Fibroblast of mammary gland (primary cell): ENCODE measurements at regions not wholly inside any gene's neighbourhood (a gene's known extent, or its start where the extent isn't known, plus 50 kb on each side); places are given as distances from the start of the nearest gene placed in this dataset.
A peak's percentile ranks its signal among the peaks of the same experiment; 100 is the strongest.

Experiments used
- DNase-seq: peaks from one replicate; pipeline ENCODE4 v3.0.0-alpha.2; 2010; ENCODE audit warnings: low read depth
- H3K4me3 ChIP-seq: 2 replicates; pipeline ENCODE4 v1.5.1; 2011; ENCODE audit warnings: low read depth, mild to moderate bottlenecking, low read length, moderate library complexity; ENCODE audit not compliant: control insufficient read depth
- TF ChIP-seq, protein P1 (sequence below): conservative IDR thresholded peaks from 2 replicates; pipeline ENCODE4 v1.5.1; 2011; ENCODE audit warnings: low read depth, low read length, inconsistent platforms; ENCODE audit not compliant: control insufficient read depth, insufficient read depth

DNA sequence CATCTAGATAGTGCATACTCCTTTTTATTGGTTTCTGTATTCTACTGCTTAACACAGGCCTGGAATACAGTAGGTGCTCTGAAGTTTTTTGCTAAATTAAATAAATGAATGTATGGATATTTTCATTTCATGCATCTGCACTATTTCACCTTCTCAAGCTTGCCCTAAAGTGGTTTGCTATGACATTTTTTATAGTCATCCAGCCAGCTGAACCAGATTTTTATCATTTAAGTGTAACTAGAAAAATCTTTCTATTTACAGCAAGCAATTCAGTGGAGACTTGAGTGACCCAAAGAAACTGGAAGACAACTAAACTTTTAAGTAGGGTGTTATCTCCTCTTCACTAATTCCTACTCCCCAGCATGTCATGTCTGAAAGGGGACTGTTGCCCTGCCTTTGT lies 354.9 kb downstream of the OSR1 start:
- H3K4me3 ChIP-seq, result no peak overlapping the region
- DNase-seq, result no peak
- TF ChIP-seq, protein P1, sequence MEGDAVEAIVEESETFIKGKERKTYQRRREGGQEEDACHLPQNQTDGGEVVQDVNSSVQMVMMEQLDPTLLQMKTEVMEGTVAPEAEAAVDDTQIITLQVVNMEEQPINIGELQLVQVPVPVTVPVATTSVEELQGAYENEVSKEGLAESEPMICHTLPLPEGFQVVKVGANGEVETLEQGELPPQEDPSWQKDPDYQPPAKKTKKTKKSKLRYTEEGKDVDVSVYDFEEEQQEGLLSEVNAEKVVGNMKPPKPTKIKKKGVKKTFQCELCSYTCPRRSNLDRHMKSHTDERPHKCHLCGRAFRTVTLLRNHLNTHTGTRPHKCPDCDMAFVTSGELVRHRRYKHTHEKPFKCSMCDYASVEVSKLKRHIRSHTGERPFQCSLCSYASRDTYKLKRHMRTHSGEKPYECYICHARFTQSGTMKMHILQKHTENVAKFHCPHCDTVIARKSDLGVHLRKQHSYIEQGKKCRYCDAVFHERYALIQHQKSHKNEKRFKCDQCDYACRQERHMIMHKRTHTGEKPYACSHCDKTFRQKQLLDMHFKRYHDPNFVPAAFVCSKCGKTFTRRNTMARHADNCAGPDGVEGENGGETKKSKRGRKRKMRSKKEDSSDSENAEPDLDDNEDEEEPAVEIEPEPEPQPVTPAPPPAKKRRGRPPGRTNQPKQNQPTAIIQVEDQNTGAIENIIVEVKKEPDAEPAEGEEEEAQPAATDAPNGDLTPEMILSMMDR, result no peak

DNA sequence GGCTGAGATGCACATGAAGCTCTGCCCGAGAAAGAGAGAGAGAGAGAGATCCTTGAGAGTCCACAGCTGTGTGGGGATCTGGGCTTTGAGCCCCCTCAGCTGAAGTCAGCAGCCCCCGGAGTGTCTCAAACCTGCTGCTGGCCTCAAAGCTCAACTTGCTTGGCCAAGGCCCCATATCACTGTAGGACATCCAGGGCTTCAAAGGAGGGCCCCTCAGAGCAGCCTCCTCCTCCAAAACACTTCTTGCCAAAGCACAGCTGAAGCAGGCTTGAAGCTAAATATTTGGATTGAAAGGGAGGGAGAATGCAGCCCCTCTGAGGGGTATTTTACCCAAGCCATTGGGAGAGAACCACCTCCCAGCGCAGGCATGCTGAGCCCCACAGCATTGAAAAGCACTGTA lies 357.6 kb downstream of the OSR1 start:
- TF ChIP-seq, protein P1, result no peak
- no peak overlapping the region for H3K4me3 ChIP-seq
- no peak for DNase-seq

DNA sequence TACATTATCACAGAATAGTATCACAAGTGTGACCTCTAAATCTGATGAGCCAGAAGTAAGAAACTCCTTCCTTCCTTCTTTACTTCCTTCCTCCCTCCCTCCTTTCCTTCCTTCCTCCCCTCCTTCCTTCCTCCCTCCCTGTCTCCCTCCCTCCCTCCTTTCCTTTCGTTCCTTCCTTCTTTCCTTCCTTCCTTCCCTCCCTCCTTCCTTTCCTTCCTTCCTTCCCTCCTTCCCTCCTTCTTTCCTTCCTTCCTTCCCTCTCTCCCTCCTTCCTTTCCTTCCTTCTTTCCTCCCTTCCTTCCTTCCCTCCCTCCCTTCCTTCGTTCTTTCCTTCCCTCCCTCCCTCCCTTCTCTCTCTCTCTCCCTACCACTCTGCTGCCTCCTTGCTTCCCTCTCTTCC lies 359.2 kb downstream of the OSR1 start:
- DNase-seq, result no peak
- H3K4me3 ChIP-seq, result no peak overlapping the region
- TF ChIP-seq, protein P1, result no peak

DNA sequence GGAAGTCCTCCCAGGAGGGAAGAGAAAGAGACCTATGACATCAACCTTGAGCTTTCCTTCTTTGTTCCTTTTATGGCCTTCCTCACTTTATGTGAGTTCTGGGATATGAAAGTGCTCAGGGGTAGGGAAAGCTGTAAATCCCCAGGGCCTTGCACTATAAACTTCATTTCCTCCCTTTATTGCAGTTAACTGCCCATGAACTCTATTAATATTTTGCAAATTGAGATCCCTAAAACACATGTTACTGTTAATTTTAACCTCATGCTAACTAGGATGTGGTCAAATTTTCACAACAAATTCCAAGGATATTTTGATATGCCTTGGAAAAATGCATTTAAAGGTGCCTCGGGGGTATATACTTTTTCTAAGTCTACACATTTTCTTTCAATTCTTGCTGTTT lies 359.9 kb downstream of the OSR1 start:
- H3K4me3 ChIP-seq, result no peak overlapping the region
- TF ChIP-seq, protein P1, result no peak
- DNase-seq, result no peak

DNA sequence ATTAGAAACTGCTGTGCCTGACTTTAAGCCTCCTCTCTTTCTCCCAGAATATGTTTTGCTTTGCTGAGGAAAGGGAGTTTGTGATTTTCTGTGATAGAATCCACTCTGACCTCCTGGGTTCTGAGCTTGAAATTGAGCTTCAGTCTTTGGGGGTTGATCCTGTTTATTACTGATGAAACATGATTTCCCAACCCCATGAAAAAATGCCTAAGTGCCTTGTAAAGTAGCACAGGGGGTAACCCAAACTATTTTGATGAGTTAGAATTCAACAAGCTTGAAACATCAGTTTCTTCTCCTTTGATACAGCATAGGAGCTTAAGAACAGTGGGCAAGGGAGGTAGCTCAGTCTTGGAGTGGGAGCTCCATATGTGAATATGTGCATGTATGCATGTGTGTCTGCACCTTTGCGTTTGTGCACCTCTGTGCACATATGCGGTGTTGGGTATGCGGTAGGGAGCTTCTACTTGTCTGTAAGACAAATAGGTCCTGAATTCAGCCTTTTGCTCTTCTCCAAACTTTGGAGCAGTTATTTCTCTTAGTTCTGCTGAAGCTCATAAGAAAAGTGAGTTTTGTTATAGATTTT lies 364.6 kb downstream of the OSR1 start:
- TF ChIP-seq, protein P1, result no peak
- DNase-seq, result peak; percentile 43

DNA sequence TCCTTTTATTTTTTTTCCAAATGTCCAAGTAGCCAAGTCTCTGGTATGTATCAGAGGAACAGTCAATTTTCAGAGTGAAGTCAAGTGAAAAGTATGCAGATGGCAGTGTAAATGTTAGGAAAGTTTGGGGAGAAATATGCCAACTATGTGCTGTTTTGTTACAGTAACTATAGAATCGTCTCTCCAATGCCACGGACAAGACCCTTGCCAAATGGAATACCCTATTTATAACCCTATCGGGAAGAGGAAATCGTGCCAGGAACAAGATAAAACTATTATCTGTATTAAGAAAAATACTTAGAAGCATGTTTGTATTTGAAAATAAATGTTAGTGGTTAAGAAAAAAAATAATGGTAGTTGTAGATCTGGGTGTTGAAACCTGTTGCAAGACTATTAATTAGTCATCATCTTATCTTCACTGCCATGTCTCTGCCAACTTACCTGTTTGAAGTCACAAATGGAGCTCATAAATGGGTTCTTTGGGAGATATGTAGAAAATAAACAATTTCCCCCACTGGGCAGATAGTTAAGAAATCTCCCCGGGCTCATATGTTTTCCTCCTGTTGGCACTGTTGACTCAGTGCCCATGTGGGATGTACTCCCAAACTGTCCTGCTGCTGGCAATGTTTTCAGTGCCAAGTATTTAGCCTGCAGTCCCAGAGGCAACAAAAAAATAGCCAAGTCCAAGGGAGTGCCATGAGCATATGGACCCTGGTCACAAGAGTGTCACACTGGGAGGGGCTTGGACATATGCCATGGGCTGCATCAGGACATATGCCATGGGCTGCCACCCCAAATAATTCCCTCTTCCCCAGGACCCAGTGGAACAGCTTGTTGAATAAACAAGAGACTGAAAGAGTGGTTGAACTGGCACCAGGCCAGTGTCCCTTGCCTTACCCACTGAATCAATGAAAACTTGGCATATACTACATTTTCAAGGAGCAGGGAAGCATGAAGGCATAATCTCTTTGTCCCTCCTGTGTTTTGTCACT lies 366.9 kb downstream of the OSR1 start:
- H3K4me3 ChIP-seq, result no peak overlapping the region
- DNase-seq, result peak; percentile 51
- TF ChIP-seq, protein P1, result no peak

More for the DNA sequence above, 364.6 kb downstream of the OSR1 start:
- H3K4me3 ChIP-seq, result no peak overlapping the region
